ENCODE measurements at regions not wholly inside any gene's neighbourhood (a gene's known extent, or its start where the extent isn't known, plus 50 kb on each side); places are given as distances from the start of the nearest gene placed in this dataset.

DNA sequence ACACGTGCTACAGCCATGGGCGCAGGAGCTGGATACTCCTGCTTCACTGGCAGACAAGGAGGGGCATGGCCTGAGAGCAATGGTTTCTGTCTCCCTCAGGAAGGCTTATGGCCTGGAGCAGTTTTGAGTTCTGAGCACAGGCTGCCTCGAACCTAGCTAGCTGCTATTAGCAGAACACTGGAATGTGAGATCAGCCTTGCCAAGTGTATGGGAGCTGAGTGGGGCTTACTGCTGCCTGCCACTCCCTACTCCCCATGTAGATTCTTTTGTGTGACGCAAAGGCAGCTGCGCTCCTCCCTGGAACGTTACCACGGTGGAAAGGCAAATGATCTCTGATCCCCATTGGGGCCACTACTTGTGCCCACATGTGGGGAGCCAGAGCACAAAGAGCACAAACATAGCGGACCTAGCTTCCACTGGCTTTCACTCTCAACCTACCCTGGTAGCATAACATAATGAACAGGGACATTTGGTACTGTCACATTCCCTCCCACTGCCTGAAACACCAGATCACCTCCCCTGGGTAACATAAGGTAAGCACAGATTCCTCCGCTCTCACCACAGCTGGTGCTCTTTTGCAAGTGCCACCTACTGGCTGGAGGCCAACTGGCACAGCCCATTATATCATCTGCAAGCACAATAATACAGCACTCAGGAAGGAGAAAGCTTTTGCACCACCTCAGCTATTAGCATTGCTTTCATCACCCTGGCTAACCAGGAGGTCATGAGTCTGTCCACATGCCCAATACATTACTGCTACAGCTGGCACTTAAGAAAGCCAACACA lies 84.6 kb upstream of the GUCY1A2 start:
- no peak overlapping the region for H3K4me3 Mint-ChIP-seq
- H3K27ac Mint-ChIP-seq (ENCODE audit: low read depth): no peak overlapping the region
- DNase-seq (ENCODE audit: low spot score in 2 of 2) (no peak), ATAC-seq (replicated peaks; ENCODE audit: extremely low read depth, poor library complexity, severe bottlenecking) (no peak)
- H3K36me3 Mint-ChIP-seq (ENCODE audit: insufficient read depth): no peaks in the 10 kb centered on the region
- H3K9me3 Mint-ChIP-seq: peaks cover 14% of the 10 kb centered on the region
- H3K27me3 Mint-ChIP-seq: no peaks in the 10 kb centered on the region
- H3K4me1 Mint-ChIP-seq: no peaks in the 10 kb centered on the region

DNA sequence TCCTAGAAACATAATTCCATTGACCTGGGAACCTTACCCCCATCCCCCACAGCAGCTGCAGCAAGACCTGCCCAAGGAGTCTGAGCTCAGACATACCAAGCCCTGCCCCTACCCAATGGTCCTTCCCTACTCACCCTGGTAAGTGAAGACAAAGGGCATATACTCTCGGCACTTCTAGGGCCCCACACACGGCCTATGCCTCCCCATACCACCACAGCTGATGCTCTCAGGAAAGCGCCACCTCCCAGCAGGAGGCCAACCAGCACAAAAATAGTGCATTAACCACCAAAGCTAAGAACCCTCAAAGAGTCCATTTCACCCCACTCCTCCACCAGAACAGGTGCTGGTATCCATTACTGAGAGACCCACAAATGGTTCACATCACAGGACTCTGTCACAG lies 74.4 kb upstream of the GUCY1A2 start:
- Mint-ChIP-seq H3K36me3 (ENCODE audit: insufficient read depth) (no peaks in the 10 kb centered on the region), H3K9me3 (peaks cover 61% of the 10 kb centered on the region), H3K27ac (ENCODE audit: low read depth) (no peak overlapping the region), H3K4me1 (no peaks in the 10 kb centered on the region), H3K4me3 (no peak overlapping the region), H3K27me3 (no peaks in the 10 kb centered on the region)
- DNase-seq (ENCODE audit: low spot score in 2 of 2): no peak
- no peak for ATAC-seq (replicated peaks; ENCODE audit: extremely low read depth, poor library complexity, severe bottlenecking)

DNA sequence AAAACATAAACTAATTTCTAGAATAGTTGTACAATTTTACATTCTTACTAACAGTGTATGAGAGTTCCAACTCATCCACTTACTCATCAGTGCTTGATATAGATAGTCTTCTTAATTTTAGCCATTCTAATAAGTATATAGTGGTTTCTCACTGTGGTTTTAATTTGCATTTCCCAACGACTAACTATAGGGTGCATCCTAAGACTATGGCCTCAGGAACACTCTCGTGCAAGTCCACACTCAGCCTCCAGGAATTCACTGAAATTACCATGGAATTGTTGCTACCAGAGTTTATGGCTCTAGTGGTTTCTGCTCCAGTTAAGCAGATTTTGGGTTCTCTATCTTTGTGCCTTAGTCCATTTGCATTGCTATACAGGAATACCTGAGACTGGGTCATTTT lies 60.1 kb upstream of the GUCY1A2 start:
- Mint-ChIP-seq H3K36me3 (ENCODE audit: insufficient read depth) (no peaks in the 10 kb centered on the region), H3K27me3 (no peaks in the 10 kb centered on the region), H3K4me1 (no peaks in the 10 kb centered on the region), H3K4me3 (no peak overlapping the region), H3K9me3 (peaks cover 16% of the 10 kb centered on the region), H3K27ac (ENCODE audit: low read depth) (no peak overlapping the region)
- DNase-seq (ENCODE audit: low spot score in 2 of 2) (no peak), ATAC-seq (replicated peaks; ENCODE audit: extremely low read depth, poor library complexity, severe bottlenecking) (no peak)

DNA sequence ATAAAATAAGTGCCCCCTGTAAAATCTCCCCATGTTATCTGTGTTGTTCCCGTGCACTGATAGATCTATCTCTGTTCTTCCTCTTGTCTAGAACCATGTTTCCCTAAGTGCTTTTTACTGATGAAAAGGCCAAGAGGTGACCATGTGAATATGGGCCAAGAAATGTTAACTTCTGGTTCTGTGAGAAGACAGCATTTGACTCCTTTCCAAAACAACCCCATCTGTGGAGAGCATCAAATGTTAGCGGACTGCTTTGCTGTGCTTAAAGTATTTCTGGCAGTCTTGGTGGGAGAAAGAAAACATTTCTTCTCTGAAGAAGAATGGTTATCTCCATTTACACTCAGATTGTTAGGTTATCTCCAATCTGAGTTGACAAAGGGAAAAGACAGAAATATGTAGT lies 58.6 kb upstream of the GUCY1A2 start:
- Mint-ChIP-seq H3K4me3 (no peak overlapping the region), H3K4me1 (no peaks in the 10 kb centered on the region), H3K9me3 (peaks cover 7% of the 10 kb centered on the region), H3K36me3 (ENCODE audit: insufficient read depth) (no peaks in the 10 kb centered on the region), H3K27me3 (no peaks in the 10 kb centered on the region), H3K27ac (ENCODE audit: low read depth) (no peak overlapping the region)
- no peak for DNase-seq (ENCODE audit: low spot score in 2 of 2)
- no peak for ATAC-seq (replicated peaks; ENCODE audit: extremely low read depth, poor library complexity, severe bottlenecking)

DNA sequence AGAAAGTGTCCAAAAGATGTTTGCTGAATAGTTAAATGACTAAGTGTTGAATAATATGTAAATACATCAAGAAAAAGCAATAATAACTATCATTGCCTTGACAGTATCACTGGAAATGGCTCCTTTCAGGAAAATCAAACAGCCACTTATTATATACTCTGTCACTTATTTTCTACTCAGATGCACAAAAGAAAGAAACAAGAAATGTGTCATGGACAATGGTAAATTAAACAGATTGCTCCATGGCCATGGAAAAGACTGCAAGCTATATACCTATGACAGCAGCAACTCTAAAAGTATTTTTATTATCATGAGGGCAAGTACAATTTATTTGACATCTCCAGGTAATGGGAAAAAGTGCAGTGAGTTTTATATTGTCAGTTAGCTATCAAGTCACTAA lies 52.9 kb upstream of the GUCY1A2 start:
- ATAC-seq (replicated peaks; ENCODE audit: extremely low read depth, poor library complexity, severe bottlenecking): no peak

More for the DNA sequence above, 52.9 kb upstream of the GUCY1A2 start:
- H3K4me1 Mint-ChIP-seq: no peaks in the 10 kb centered on the region
- no peak overlapping the region for H3K4me3 Mint-ChIP-seq
- peaks cover 7% of the 10 kb centered on the region for H3K9me3 Mint-ChIP-seq
- H3K27ac Mint-ChIP-seq (ENCODE audit: low read depth): no peak overlapping the region
- no peaks in the 10 kb centered on the region for H3K27me3 Mint-ChIP-seq
- DNase-seq (ENCODE audit: low spot score in 2 of 2): no peak
- H3K36me3 Mint-ChIP-seq (ENCODE audit: insufficient read depth): no peaks in the 10 kb centered on the region
